ENCODE measurements at regions not wholly inside any gene's neighbourhood (a gene's known extent, or its start where the extent isn't known, plus 50 kb on each side); places are given as distances from the start of the nearest gene placed in this dataset.
"Not testable (repeated sequence)": the region's sequence is repeated elsewhere in the genome, so short reads cannot be mapped to it uniquely, and the experiment has no call there.

DNA sequence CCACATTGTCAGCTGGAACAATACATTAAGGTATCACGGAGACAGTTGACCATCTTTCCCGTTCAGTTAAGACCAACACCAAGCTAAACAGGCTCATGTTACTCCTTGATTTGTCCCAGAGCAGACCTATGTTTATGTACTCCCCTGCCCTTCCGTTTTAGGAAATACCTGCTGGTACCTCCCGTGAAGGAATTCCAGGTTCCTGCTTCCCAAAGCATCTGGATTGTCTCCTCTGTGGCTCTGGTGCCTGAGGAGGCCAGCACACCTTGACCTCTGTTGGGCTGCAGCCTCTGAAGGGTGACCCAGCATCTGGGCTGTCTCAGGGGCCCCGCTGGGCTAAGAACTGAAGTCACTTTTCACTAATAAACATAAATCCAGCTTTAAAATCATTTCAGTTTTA lies 647.8 kb upstream of the MARCKS start:
- TF ChIP-seq, protein P1, sequence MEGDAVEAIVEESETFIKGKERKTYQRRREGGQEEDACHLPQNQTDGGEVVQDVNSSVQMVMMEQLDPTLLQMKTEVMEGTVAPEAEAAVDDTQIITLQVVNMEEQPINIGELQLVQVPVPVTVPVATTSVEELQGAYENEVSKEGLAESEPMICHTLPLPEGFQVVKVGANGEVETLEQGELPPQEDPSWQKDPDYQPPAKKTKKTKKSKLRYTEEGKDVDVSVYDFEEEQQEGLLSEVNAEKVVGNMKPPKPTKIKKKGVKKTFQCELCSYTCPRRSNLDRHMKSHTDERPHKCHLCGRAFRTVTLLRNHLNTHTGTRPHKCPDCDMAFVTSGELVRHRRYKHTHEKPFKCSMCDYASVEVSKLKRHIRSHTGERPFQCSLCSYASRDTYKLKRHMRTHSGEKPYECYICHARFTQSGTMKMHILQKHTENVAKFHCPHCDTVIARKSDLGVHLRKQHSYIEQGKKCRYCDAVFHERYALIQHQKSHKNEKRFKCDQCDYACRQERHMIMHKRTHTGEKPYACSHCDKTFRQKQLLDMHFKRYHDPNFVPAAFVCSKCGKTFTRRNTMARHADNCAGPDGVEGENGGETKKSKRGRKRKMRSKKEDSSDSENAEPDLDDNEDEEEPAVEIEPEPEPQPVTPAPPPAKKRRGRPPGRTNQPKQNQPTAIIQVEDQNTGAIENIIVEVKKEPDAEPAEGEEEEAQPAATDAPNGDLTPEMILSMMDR (conservative IDR thresholded peaks at IDR 0.05; ENCODE audit: low read depth, low read length) = no peak
- no peak overlapping the region for H3K4me3 ChIP-seq (ENCODE audit: low read length)
- DNase-seq (ENCODE audit: low read depth) = no peak

DNA sequence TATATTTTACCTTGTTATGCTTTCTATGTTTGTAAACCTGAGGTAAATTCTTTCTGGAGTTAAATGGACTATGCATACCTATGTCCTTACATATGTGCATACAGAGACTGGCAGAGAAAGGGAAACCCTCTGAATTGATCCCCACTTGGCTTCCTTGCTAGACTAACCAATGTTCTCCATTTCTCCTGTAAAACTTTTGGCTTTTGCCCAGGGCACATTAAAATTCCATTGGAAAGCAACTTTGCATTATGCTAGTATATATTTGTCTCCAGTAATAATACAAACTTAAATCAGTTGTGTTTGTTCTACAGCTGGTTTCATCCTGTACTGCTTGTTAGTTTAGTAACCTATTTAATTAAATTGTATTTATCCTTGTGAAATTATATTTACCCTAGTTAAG lies 646.0 kb upstream of the MARCKS start:
- TF ChIP-seq, protein P1 (conservative IDR thresholded peaks at IDR 0.05; ENCODE audit: low read depth, low read length) = no peak
- no peak overlapping the region for H3K4me3 ChIP-seq (ENCODE audit: low read length)
- DNase-seq (ENCODE audit: low read depth) = no peak

DNA sequence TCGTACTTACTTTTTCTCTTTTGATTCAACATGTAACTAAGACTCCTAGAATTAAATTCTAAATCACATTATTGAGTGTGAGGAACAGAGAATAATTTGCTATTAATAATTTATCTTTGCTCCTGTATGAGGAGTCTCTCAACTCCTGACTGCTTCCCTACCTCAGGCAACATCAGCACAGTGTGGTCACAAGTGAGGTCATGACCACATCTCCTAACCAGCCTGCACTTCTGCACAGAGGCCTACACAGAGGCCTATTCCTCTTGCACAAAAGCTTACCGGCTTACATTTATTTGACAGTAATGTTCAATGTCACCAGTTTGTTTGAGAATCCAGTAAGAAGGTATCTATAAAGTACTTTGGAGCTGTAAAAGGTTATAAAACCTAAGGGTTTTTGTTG lies 637.4 kb upstream of the MARCKS start:
- TF ChIP-seq, protein P1 (conservative IDR thresholded peaks at IDR 0.05; ENCODE audit: low read depth, low read length) = no peak
- no peak for DNase-seq (ENCODE audit: low read depth)
- H3K4me3 ChIP-seq (ENCODE audit: low read length) = no peak overlapping the region

DNA sequence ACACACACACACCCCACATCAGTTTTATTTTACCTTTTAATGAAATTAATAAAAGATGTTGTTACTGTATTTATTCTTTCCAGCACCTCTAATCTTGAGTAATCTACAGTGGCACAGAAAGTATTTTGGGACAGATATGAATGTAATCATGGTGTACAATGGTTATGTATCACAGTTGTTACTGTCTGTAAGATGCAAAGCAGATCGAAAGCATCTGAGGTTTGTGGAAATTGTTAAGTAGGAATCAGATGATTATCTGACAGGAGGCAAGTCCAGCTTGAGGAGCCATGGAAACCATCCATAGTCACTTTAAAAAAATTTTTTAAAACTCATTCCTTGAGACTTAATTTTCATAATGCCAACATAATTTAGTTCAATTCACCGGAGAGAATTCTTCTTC lies 636.3 kb upstream of the MARCKS start:
- DNase-seq (ENCODE audit: low read depth) = no peak
- TF ChIP-seq, protein P1 (conservative IDR thresholded peaks at IDR 0.05; ENCODE audit: low read depth, low read length) = no peak

DNA sequence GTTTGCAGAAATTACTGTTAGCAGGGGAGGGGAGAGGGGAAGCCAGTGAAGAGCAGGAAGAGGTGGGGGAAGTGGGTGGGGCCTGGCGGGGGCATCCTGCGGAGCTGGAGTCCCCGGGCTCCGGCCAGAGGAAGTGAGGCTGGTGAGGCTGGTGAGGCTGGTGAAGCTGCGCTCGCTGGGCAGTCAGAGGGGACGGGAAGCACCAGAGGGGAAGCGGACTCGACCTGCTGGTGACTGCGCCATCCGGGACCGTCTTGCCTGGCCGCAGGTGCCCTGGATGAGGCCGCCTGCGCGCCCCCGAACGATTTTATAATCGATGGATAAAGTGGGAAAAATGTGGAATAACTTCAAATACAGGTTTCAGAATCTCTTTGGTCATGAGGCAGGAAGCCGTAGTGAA lies 635.3 kb upstream of the MARCKS start:
- DNase-seq (ENCODE audit: low read depth) = no peak
- TF ChIP-seq, protein P1 (conservative IDR thresholded peaks at IDR 0.05; ENCODE audit: low read depth, low read length) = no peak
- no peak overlapping the region for H3K4me3 ChIP-seq (ENCODE audit: low read length)

More for the DNA sequence above, 636.3 kb upstream of the MARCKS start:
- no peak overlapping the region for H3K4me3 ChIP-seq (ENCODE audit: low read length)

DNA sequence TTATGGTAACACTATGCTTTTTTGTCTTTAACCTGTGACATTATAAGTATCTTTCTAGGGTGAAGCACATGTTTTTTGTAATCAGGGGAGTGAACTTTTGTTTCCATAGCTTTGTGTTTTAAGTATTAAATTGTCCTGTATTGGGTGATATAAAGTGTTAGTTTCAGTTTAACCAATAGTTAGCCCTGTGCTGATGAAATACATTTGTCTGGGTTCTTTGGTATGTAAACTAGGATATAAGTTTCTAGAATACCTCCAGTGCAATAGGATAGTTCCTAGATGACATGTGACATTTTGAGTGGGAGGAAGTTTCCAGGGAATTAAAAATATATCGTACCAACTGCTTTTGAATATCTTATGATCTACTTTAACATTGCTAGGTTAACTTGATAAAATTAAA lies 611.0 kb upstream of the MARCKS start:
- no peak overlapping the region for H3K4me3 ChIP-seq (ENCODE audit: low read length)
- TF ChIP-seq, protein P1 (conservative IDR thresholded peaks at IDR 0.05; ENCODE audit: low read depth, low read length) = no peak
- DNase-seq (ENCODE audit: low read depth) = no peak

DNA sequence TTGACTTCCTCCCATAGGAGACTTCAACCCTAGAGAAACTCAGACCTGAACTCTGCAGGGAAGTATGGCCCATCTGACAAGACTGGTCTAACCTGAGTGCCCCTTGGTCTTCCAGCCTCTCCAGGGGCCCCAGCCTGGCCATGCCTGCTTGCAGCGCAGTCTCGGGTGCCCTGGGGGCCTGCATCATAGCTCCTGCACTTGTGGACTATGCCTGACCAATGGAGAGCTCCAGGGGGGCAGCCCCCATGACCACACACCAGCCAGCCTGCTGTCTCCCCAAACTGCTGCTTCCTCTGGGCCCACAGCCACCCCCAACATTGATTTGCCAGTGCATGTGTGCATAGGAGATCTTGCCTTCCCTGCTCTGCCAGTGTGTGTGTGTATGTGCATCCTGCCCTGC lies 608.6 kb upstream of the MARCKS start:
- no peak for DNase-seq (ENCODE audit: low read depth)
- TF ChIP-seq, protein P1 (conservative IDR thresholded peaks at IDR 0.05; ENCODE audit: low read depth, low read length) = no peak
- no peak overlapping the region for H3K4me3 ChIP-seq (ENCODE audit: low read length)

DNA sequence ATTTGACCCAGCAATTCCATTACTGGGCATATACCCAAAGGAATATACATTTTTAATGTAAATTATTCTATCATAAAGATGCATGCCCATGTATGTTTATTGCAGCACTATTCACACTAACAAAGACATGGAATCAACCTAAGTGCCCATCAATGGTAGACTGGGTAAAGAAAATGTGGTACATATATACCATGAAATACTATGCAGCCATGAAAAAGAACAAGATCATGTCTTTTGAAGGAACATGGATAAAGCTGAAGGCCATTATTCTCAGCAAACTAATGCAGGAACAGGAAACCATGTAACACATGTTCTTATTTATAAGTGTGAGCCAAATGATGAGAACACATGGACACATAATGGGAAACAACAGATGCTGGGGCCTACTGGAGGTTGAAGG lies 603.0 kb upstream of the MARCKS start:
- not testable (repeated sequence) for H3K4me3 ChIP-seq (ENCODE audit: low read length); DNase-seq (ENCODE audit: low read depth)

All from retinal pigment epithelial cell (primary cell).